Activated naive CD4-positive, alpha-beta T cell treated with anti-CD3 and anti-CD28 coated beads, Interleukin-2, amount 50 U/mL, for 24 hours (primary cell): ENCODE measurements at regions not wholly inside any gene's neighbourhood (a gene's known extent, or its start where the extent isn't known, plus 50 kb on each side); places are given as distances from the start of the nearest gene placed in this dataset.

Source experiments
- H3K27ac Mint-ChIP-seq: one replicate; pipeline ENCODE4 v1.8.0; 2021; ENCODE audit warnings: mild to moderate bottlenecking, mixed read lengths
- H3K27me3 Mint-ChIP-seq: one replicate; pipeline ENCODE4 v1.8.0; 2021; ENCODE audit warnings: mixed read lengths
- H3K36me3 Mint-ChIP-seq: one replicate; pipeline ENCODE4 v1.8.0; 2021; ENCODE audit warnings: mixed read lengths
- H3K4me1 Mint-ChIP-seq: one replicate; pipeline ENCODE4 v1.8.0; 2021; ENCODE audit warnings: mixed read lengths
- H3K4me3 Mint-ChIP-seq: one replicate; pipeline ENCODE4 v1.8.0; 2021; ENCODE audit warnings: mild to moderate bottlenecking, mixed read lengths
- H3K9me3 Mint-ChIP-seq: one replicate; pipeline ENCODE4 v1.8.0; 2021; ENCODE audit warnings: mixed read lengths

GRCh38 chr6:140980265-140980887 is 1152.3 kb upstream of the GJE1 start:
- H3K36me3 Mint-ChIP-seq, result no peaks in the 10 kb centered on the region

GRCh38 chr6:140979642-140980091 is 1153.1 kb upstream of the GJE1 start:
- Mint-ChIP-seq H3K4me3 (no peak overlapping the region), H3K27me3 (peaks cover 1% of the 10 kb centered on the region), H3K4me1 (no peaks in the 10 kb centered on the region), H3K36me3 (no peaks in the 10 kb centered on the region), H3K9me3 (no peaks in the 10 kb centered on the region), H3K27ac (no peak overlapping the region)

More at GRCh38 chr6:140980265-140980887, 1152.3 kb upstream of the GJE1 start:
- Mint-ChIP-seq H3K4me3 (no peak overlapping the region), H3K27me3 (peaks cover 1% of the 10 kb centered on the region), H3K4me1 (no peaks in the 10 kb centered on the region), H3K9me3 (no peaks in the 10 kb centered on the region), H3K27ac (no peak overlapping the region)

GRCh38 chr6:140977403-140977802 is 1155.3 kb upstream of the GJE1 start:
- H3K36me3 Mint-ChIP-seq, result no peaks in the 10 kb centered on the region
- no peaks in the 10 kb centered on the region for H3K9me3 Mint-ChIP-seq
- H3K27ac Mint-ChIP-seq, result no peak overlapping the region
- H3K4me1 Mint-ChIP-seq, result no peaks in the 10 kb centered on the region
- no peak overlapping the region for H3K4me3 Mint-ChIP-seq
- H3K27me3 Mint-ChIP-seq, result peaks cover 2% of the 10 kb centered on the region

- Mint-ChIP-seq H3K27me3 (peaks cover 2% of the 10 kb centered on the region), H3K4me1 (no peaks in the 10 kb centered on the region), H3K4me3 (no peak overlapping the region), H3K9me3 (no peaks in the 10 kb centered on the region), H3K36me3 (no peaks in the 10 kb centered on the region), H3K27ac (no peak overlapping the region)
Measured at GRCh38 chr6:140976806-140977205, 1155.9 kb upstream of the GJE1 start.

- Mint-ChIP-seq H3K27me3 (peaks cover 1% of the 10 kb centered on the region), H3K4me3 (no peak overlapping the region), H3K9me3 (no peaks in the 10 kb centered on the region), H3K4me1 (no peaks in the 10 kb centered on the region), H3K36me3 (no peaks in the 10 kb centered on the region), H3K27ac (no peak overlapping the region)
Measured at GRCh38 chr6:140970485-140970884, 1162.2 kb upstream of the GJE1 start.

GRCh38 chr6:140968062-140968461 is 1164.7 kb upstream of the GJE1 start:
- Mint-ChIP-seq H3K4me3 (no peak overlapping the region), H3K27ac (no peak overlapping the region), H3K27me3 (peaks cover 2% of the 10 kb centered on the region), H3K4me1 (no peaks in the 10 kb centered on the region), H3K9me3 (no peaks in the 10 kb centered on the region), H3K36me3 (no peaks in the 10 kb centered on the region)

- Mint-ChIP-seq H3K9me3 (no peaks in the 10 kb centered on the region), H3K4me3 (no peak overlapping the region), H3K27ac (no peak overlapping the region), H3K27me3 (peaks cover 2% of the 10 kb centered on the region), H3K4me1 (no peaks in the 10 kb centered on the region), H3K36me3 (no peaks in the 10 kb centered on the region)
Measured at GRCh38 chr6:140966676-140967075, 1166.0 kb upstream of the GJE1 start.

GRCh38 chr6:140960566-140960965 is 1172.2 kb upstream of the GJE1 start:
- Mint-ChIP-seq H3K4me1 (no peaks in the 10 kb centered on the region), H3K36me3 (no peaks in the 10 kb centered on the region), H3K27ac (no peak overlapping the region), H3K9me3 (no peaks in the 10 kb centered on the region), H3K27me3 (peaks cover 2% of the 10 kb centered on the region), H3K4me3 (no peak overlapping the region)

GRCh38 chr6:140957386-140957785 is 1175.3 kb upstream of the GJE1 start:
- Mint-ChIP-seq H3K27ac (no peak overlapping the region), H3K9me3 (no peaks in the 10 kb centered on the region)

GRCh38 chr6:140956571-140957369 is 1176.0 kb upstream of the GJE1 start:
- Mint-ChIP-seq H3K27me3 (no peaks in the 10 kb centered on the region), H3K4me1 (no peaks in the 10 kb centered on the region), H3K27ac (no peak overlapping the region), H3K4me3 (no peak overlapping the region), H3K9me3 (no peaks in the 10 kb centered on the region), H3K36me3 (no peaks in the 10 kb centered on the region)

More at GRCh38 chr6:140957386-140957785, 1175.3 kb upstream of the GJE1 start:
- H3K4me1 Mint-ChIP-seq, result no peaks in the 10 kb centered on the region
- no peak overlapping the region for H3K4me3 Mint-ChIP-seq
- no peaks in the 10 kb centered on the region for H3K36me3 Mint-ChIP-seq
- H3K27me3 Mint-ChIP-seq, result no peaks in the 10 kb centered on the region

GRCh38 chr6:140940251-140940925 is 1192.3 kb upstream of the GJE1 start:
- Mint-ChIP-seq H3K27me3 (peaks cover 3% of the 10 kb centered on the region), H3K36me3 (no peaks in the 10 kb centered on the region), H3K9me3 (no peaks in the 10 kb centered on the region), H3K4me1 (no peaks in the 10 kb centered on the region), H3K27ac (no peak overlapping the region), H3K4me3 (no peak overlapping the region)

GRCh38 chr6:140932909-140933308 is 1199.8 kb upstream of the GJE1 start:
- Mint-ChIP-seq H3K27me3 (no peaks in the 10 kb centered on the region), H3K27ac (no peak overlapping the region), H3K4me1 (no peaks in the 10 kb centered on the region), H3K9me3 (no peaks in the 10 kb centered on the region), H3K4me3 (no peak overlapping the region), H3K36me3 (no peaks in the 10 kb centered on the region)

GRCh38 chr6:140931581-140931980 is 1201.1 kb upstream of the GJE1 start:
- Mint-ChIP-seq H3K27me3 (no peaks in the 10 kb centered on the region), H3K9me3 (no peaks in the 10 kb centered on the region), H3K4me1 (no peaks in the 10 kb centered on the region), H3K4me3 (no peak overlapping the region), H3K36me3 (no peaks in the 10 kb centered on the region), H3K27ac (no peak overlapping the region)

- H3K9me3 Mint-ChIP-seq, result no peaks in the 10 kb centered on the region
- no peaks in the 10 kb centered on the region for H3K4me1 Mint-ChIP-seq
- no peaks in the 10 kb centered on the region for H3K36me3 Mint-ChIP-seq
- H3K4me3 Mint-ChIP-seq, result no peak overlapping the region
- no peak overlapping the region for H3K27ac Mint-ChIP-seq
- peaks cover 1% of the 10 kb centered on the region for H3K27me3 Mint-ChIP-seq
Measured at GRCh38 chr6:140929121-140929520, 1203.6 kb upstream of the GJE1 start.

GRCh38 chr6:140923048-140923447 is 1209.7 kb upstream of the GJE1 start:
- Mint-ChIP-seq H3K36me3 (no peaks in the 10 kb centered on the region), H3K27me3 (peaks cover 1% of the 10 kb centered on the region), H3K9me3 (no peaks in the 10 kb centered on the region), H3K27ac (no peak overlapping the region), H3K4me1 (no peaks in the 10 kb centered on the region), H3K4me3 (no peak overlapping the region)
